ENCODE measurements at regions not wholly inside any gene's neighbourhood (a gene's known extent, or its start where the extent isn't known, plus 50 kb on each side); places are given as distances from the start of the nearest gene placed in this dataset.

DNA sequence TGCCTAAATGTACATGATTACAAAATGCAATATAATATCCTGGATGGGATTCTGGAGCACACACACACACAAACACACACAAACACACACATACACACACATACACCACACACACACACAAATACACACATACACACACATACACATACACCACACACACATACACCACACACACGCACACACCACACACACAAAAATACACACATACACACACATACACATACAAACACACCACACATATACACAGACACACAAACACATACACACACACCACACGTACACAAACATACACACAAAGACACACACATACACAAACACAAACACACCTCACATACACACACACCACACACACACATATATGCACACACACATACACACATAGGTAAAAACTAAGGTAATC lies 134.6 kb upstream of the SYNDIG1 start:
- DNase-seq (ENCODE audit: low read depth), result no peak

DNA sequence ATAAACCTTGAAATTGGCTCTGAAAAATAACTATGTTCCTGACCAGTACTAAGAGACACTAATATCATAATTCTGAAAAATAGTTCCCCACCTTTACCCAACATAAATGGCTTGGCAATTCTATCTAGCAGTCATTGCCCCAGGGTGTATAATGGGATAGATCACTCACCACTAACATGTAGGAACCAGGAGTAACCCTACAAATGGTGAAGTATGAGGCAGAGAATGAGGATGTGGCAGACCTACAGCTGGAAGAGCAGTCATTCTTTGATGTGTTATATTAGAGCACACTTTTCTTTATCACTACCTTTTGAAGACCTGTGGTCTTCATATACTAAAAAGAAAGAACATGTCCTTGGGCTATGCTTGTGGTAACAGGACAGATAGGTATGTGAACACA lies 136.5 kb upstream of the SYNDIG1 start:
- DNase-seq (ENCODE audit: low read depth), result no peak

DNA sequence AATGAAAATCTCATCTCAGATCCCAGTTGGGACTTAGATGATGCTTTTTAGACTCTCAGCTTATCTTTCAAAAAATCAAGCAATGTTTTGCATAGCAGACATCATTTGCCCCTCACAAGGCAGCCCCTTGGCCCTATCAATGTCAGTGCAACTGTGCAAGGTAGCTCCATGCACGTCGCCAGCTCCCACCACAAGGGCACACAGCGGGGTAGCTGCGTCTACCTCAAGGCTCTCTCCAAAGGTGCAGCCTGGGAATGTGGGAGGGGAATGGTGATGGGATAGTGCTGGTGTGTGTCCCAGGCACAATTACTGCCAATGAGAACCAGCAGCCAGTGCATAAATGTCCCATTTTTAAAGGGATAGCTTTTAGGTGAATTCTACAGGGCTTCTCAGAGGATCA lies 137.5 kb upstream of the SYNDIG1 start:
- no peak for DNase-seq (ENCODE audit: low read depth)

DNA sequence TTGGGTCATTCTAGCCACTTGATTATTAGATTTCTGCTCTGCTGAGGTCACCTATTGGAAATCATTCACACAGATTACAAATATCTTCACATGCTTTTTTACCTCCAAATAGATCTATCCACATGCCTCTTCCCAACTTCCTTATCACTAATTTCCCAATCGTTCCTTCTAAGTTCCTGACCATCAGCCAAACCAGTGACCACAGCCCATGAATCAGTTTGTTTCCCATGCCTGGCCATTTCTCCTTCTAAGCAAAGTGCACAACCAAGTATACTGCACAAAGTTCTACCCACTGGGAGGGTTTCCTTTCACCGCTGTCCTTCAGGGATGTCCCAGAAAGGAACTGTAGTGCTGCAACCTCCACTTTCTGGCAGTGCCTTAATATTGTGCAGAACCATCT lies 140.5 kb upstream of the SYNDIG1 start:
- DNase-seq (ENCODE audit: low read depth), result no peak

DNA sequence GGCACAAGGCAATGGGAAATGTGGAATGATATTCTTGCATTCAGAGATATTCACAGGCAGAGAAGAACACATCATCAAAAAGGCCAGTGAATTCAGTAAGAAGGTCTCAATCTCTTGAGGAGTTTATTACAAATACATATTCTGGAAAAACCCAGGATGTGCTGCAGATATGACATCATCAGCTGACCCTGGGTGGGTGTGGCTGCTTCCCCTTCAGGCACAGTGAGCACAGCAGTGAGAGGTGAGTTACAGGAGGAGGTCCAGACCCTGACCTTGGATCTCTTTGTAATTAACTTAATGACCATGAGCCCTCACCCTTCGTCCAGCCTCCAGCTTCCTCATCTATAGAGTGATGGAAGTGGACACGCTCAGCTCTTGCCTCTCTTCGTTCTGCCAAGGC lies 147.5 kb upstream of the SYNDIG1 start:
- no peak for DNase-seq (ENCODE audit: low read depth)

DNA sequence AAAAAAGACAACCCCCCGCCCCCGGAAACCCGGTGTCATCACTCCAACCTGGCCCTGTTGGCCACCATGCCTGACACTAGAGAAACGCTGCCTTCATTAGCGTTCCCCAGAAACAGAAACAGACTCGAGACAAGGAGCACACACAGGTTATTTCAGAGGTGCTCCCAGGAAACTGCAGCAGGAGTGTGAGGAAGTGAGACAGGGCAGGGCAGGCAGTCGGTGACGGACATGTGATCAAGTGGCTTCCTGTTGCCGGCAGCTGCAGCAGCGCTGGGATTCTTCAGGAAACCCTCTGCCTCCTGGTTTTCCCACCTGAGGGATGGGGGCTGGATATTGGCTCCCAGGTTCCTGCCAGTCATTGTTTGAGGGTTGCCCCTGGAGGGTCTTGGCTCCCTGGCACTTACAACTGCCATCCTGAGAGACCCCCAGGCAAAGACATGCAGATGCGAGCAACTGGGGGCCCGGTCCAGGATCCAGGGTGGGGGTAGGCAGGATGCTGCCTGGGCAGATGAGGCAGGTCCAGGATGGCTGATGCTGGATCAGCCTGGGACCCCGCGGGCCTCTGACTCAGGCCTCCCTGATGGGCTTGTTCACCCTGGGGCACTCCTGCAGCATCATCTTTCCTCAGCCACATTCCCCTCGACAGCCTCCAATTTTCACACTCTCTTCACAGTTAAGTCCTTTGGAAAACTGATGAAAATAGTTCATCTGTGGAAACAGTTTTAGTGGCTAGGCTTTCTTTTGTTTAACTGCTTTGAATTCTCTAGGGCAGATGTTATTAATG lies 150.7 kb upstream of the SYNDIG1 start:
- no peak for DNase-seq (ENCODE audit: low read depth)

DNA sequence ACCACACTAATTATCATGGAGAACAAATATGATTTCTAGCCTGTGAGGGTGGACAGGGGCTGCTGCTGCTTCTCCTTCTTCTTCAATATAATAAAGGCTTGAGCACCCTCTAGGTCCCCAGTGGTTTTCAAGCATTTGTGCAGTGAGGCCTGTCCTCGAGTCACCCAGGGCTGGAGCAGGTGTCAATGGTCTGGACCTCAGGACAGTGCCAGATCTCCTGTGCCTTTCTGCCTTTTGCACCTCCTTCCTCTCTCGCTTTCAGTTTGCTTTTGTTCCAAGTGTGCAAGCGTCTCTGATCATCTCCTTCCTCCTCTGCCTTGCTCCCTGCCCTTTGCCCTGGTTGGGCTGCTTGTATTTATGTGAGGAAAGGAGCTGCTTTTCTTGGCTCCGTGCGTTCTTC lies 152.2 kb upstream of the SYNDIG1 start:
- no peak for DNase-seq (ENCODE audit: low read depth)

DNA sequence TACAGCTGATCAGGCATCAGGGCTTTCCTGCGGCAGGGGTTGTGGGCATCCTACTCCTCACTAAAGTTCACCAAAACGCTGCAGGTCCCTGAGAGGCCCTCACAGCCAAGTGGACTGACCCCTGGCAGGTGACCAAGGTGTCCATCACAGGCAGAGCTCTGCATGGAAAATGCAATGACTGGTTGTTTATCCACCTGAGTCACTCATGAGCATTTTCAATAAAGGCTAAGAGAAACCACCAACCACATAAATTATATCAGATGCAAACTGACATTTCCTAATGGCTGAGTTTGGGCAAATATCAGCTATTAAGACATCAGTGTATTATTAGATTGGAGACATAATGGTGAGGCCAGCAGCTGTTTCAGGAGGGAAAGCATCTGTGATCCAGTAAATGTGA lies 152.7 kb upstream of the SYNDIG1 start:
- DNase-seq (ENCODE audit: low read depth), result no peak

DNA sequence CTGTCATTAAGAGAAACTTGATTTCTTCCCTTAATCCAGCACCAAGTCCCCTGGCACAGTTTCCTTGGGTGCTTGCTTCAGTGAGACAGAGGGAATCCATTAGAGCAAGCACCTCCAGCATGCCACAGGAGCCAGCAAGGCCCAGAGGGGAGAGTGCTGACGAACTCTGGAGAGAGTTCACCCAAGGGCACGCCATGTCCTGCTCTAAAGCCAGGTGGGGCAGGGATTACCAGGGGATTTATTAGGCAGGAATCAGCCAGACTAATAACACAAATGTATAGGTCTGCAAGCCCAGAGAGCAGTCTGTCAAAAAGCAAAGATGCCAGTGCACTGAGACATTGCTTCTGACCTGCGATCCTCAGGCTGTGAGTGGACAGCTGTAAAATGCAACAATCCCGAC lies 155.4 kb upstream of the SYNDIG1 start:
- DNase-seq (ENCODE audit: low read depth), result no peak

DNA sequence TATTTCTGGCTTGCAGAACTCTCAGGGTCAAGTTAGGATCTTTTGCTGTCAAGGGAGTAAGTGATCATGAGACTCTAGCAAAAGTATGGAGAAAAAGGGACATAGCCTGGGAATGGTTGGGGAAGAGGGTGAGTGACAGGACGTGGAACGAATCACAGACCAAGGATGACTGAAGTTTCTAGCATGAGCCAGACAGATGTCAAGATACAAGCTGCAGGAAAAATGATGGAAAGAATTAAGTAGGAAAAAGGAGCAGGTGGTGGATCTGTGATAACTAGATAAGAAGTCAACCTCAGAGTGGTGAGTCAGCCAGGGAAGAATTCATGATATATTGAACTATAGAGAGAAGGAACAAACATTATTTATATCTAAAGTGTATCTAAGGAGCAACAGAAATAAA lies 159.8 kb upstream of the SYNDIG1 start:
- no peak for DNase-seq (ENCODE audit: low read depth)

DNA sequence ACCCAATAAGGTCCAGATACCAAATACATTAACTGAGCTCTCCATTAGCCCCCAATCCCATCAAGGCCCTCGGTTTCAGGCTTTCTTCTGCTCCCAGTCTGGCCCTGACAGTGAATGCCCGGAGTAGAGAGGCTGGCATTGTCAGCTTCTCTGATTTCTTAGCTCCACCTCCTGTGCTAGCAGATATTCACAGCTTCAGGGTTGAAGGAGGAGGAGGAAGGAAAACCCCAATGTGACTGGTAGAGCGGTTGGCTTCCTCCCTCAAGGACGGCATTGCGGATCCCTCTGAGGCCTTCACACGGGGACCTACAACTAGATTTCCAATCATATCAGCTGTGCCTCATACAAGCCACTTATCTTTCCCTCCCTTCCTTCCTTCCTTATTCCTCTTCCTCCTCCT lies 164.1 kb upstream of the SYNDIG1 start:
- DNase-seq (ENCODE audit: low read depth), result no peak

DNA sequence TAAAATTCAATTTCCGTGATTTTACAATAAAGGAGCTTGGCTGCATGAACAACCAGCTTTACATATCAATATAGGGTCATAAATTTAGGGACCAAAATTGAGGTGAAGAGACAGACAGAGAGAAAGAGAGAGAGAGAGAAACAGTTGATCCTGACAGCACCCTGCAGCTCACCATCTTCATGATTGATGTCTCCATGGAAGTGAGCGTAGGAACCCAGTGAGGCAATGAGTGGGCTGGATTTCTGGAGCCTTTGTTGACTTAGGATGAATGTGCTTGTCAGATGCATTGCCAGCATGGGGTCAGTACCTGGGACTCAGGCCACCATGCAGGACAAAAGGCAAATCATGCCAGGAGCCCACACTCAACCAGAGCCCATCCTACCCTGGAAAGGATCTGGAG lies 165.1 kb upstream of the SYNDIG1 start:
- no peak for DNase-seq (ENCODE audit: low read depth)

DNA sequence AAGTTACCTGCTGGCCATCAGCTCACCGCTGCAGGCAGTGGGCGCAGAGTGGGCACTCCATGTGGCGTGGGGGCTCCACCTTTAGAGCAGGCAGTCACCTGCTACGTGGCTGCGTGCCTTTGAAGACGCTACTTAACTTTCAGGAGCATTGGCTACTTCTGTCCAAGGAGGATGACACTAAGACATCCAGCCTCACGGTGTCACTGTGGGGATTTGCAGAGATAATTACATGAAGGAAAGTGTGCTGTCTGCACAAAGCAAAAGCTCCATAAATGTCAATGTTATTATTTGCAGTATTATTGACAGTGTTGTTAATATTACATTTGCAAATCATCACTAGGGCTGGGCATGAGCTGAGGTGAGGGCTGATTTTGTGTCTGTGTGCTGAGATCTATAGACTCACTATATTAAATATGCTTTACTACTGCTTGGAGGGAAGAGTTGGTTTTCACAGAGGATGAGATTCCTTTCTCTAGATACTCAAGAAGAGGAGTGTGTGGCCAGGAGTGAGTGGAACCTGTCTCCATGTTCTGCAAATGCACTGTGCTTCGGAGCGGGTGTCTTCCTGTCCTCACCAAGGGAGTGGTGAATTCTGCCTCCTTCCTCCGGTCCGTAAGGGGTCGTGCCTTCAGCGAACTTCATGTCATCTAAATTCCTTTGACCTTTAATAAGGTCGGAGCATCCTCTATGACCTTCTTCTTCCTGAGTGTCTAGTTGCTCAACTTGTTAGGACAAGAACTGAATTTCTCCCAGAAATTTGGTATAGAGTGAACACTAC lies 165.8 kb upstream of the SYNDIG1 start:
- DNase-seq (ENCODE audit: low read depth), result no peak

DNA sequence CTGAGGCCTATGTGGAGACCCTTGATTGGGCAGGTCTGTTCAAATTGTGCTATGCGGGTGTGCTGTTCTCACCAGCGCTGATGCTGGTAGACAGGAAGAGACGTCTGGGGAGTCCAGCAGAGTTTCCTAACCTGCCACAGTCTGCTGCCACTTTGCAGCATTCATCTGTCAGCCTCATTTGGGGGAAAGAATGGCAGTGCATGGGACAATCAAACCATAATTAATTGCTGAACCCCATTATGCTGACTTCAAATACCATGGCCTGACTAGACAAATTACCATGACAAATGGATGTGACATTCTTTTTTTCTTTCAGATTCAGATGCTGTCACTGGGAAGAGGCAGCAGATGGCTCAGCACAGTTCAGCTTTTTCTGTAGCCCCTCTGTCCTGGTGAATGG lies 171.4 kb upstream of the SYNDIG1 start:
- no peak for DNase-seq (ENCODE audit: low read depth)

DNA sequence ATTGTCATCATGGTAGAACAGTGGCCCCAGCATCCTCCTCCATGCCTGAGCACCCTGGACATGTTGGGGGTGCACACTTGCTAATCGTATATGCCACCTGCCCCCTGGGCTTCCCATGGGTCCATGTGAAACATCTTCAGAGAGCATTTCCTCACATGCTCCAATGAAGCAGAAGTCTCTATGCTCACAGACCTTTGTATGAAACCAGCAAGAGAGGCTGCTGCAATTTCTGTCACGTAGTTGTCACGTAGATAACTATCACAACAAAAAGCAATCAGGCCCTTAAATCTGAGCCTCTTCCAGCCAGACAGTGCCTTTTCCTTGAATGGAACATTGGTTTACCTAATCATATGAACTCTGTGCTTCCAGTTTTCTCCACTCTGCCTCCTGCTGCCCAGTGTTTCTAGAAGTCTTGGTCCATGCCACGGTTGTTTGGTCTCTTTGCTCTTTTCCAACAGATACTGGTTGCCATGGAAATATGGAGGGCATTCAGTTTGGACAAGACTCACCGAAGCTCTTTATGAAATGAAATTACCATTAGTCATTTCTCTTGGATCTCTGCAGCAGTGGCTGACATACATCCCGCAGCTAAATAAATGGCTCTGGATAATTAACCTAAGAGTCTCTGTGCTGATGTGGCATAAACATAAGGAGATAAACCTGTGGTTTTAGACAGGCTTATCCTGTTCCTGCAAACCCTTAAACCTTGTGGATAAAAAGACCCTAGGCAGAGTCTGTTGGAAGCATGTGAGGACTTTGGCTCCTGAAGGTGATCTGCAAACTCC lies 172.8 kb upstream of the SYNDIG1 start:
- DNase-seq (ENCODE audit: low read depth), result no peak

DNA sequence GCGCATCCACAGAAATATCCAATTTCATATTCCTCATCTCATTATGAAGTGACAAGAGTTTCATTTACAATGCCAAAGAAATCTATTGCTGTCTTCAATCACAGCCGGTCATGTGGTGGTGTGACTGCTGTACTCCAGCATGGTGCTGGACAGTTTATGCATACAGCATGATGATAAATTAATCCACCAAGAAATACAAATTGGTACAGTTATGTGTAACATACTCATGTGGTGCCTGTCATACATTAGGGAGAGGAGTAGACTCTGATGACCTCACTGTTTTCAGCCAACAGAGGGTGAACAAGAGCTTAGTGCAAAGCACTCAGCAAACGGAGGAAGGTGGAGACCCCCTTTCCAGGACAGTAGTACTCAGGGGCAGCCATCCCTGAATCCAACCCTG lies 178.4 kb upstream of the SYNDIG1 start:
- no peak for DNase-seq (ENCODE audit: low read depth)

DNA sequence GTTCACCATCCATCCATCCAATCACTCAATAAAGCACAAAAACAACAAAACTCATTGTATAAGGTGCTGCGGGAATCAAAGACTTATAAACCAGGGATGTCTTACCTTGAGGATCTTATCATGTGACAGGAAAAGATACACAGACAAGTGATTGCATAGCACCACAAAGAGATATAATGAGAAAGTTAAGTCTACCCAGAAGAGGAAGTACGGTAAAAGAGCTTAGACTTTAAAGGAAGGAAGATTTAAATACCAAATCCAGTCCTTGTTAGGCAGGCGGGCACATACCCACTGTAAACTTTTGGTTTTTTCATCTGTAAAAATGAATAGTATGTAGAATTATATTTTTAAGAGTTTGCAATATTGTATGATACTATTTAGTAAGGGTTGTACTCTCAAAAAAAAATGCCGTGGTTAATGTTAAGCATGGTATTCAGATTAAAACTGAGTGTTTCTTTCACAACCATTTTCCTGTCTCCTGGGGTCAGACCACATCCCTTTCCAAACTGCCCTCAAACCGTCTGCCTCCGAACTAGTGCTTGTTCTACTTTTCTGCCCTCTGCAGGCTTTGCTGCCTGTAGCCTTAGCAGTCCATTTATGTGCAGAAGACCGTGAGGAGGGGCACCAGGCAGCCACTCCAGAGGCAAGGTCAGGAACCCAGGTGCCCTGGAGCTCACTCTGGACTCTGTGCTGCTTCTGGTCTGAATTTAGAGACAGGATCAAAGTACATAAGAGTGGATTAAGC lies 179.5 kb upstream of the SYNDIG1 start:
- no peak for DNase-seq (ENCODE audit: low read depth)

DNA sequence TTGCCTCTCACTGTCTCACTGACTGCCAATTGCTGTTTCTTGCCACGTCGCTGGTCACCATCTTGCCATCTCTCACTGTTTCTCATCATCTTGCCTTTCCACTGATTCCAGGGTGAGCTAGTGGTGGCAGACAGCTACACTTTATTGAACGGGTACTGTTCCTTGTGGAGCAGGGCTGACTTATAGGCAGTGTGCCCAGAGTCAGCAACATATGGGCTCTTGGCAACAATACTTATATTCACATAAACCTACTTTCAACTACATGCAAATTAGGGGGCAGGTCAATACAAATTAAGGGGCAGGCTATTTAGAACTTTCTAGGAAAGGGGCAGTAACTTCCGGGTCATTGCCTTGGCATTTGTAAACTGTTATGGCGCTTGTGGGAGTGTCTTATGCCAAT lies 186.2 kb upstream of the SYNDIG1 start:
- DNase-seq (ENCODE audit: low read depth), result no peak

DNA sequence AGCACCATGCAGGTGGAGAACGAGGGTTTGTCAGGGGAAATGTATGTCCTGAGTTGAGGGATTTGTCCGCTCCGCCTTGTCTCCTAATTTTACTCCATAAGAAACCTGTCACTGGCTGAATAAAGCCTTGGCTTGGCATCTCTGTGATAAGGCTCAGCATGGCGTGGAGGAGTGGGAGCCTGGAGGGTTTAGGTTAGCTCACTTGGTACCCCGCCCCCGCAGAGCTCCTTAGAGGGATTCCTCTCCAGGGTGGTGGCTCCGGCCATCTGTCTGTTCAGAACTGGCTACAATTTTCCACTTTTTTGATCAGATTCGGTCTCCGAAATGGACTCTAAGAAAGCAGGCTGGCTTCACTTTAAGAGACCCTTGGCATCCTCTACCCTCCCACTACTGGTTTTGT lies 192.2 kb upstream of the SYNDIG1 start:
- DNase-seq (ENCODE audit: low read depth), result no peak

DNA sequence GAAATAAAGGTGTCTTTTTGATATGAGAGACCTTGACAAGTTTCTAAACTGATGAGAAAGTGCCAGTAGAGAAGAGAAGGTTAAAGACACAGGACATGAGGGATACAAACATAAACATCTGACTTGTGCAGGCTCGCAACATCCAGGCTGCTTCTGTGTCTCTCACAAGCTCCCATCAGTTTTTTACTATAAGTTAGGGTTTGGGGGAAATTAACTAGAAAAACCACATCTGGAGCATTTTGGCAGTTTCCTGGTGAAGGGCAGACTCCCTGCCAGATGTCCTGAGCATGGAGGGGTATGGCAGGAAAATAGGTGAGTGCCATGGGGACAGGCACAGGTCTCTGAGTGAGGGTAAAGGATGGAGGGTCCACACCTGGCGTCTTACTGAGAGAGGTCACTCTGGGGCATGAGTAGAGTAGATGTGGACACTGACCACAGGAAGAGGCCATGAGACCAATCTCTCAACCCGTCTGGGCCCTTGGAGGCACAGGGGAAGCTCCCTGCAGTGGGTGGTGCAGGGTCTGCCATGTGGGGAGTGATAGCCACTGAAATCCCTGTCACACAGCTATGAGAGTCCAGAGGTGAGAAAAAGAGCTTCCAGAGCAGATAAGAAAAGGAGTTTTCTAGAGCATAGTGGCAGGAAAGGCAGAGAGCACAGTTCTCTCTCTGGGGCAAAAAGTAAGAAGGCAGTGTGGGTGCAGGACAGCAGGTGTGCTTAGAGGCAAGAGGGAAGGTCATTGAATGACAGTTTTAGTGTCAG lies 193.3 kb upstream of the SYNDIG1 start:
- DNase-seq (ENCODE audit: low read depth), result no peak

DNA sequence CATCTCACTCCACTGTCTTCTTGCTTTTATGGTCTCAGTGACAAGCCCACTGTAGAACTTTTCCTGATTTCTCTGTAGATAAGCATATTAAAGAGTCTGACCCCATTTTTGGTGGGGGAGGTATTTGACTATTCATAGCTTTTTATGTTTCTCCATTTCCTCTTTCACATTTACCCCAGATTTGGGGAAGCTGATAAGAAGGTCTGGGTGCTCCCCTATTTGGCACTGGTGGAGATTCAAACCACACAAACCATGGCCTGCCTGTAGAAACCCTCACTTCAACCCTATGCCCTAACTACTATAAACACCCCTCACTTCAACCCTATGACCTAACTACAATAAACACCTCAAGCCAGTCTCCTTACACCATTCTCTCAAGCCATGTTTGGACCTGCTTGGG lies 196.2 kb upstream of the SYNDIG1 start:
- DNase-seq (ENCODE audit: low read depth), result no peak

Measured in Daoy (cell line).